ENCODE measurements at regions not wholly inside any gene's neighbourhood (a gene's known extent, or its start where the extent isn't known, plus 50 kb on each side); places are given as distances from the start of the nearest gene placed in this dataset.

- H3K9me3 ChIP-seq, result peaks cover 0 to 3% of the 10 kb centered on the region in 2 donors
- H3K36me3 ChIP-seq, result no peaks in the 10 kb centered on the region
- no peak overlapping the region for H3K27ac ChIP-seq
- intact Hi-C loops (cut with DNase I; ENCODE audit: low total_unique reads) (no loop called here), in situ Hi-C loops (cut with MboI; ENCODE audit: low pct_ligation_motif_present in 1 of 4, low pct_unique_long_range_greater_than_20kb in 1 of 4, low sequenced_read_pairs in 3 of 4) (no loop called here)
- TF ChIP-seq POLR2AphosphoS5 (IDR thresholded peaks at IDR 0.05), result no peak
- no peak for TF ChIP-seq POLR2A (IDR thresholded peaks at IDR 0.05)
- no peak for TF ChIP-seq CTCF (IDR thresholded peaks at IDR 0.05)
- no peak for TF ChIP-seq EP300 (IDR thresholded peaks at IDR 0.05; ENCODE audit: low read depth)
- no peaks in the 10 kb centered on the region for H3K27me3 ChIP-seq
- no peak for DNase-seq
- no peaks in the 10 kb centered on the region for H3K4me1 ChIP-seq
- 89% methylated on average over 1 of the region's 1 CpG; no CpG with 5 or more reads in 1 of the 2 donors for WGBS, 2 donors (ENCODE audit: low coverage in 1 of 2)
- no peak overlapping the region for H3K4me3 ChIP-seq
These were observed 920.9 kb downstream of the SLITRK5 start for GRCh38 chr13:88592105-88592504.

GRCh38 chr13:88601949-88602348 is 930.8 kb downstream of the SLITRK5 start:
- intact Hi-C loops (cut with DNase I; ENCODE audit: low total_unique reads) (no loop called here), in situ Hi-C loops (cut with MboI; ENCODE audit: low pct_ligation_motif_present in 1 of 4, low pct_unique_long_range_greater_than_20kb in 1 of 4, low sequenced_read_pairs in 3 of 4) (no loop called here)
- DNase-seq, result no peak
- no peaks in the 10 kb centered on the region for H3K27me3 ChIP-seq
- H3K4me3 ChIP-seq, result no peak overlapping the region
- 57 to 69% methylated on average over 2 of the region's 2 CpGs for WGBS, 2 donors (ENCODE audit: low coverage in 1 of 2)
- H3K9me3 ChIP-seq, result no peaks in the 10 kb centered on the region
- no peak for TF ChIP-seq CTCF (IDR thresholded peaks at IDR 0.05)
- TF ChIP-seq POLR2AphosphoS5 (IDR thresholded peaks at IDR 0.05), result no peak
- H3K36me3 ChIP-seq, result no peaks in the 10 kb centered on the region
- H3K4me1 ChIP-seq, result no peaks in the 10 kb centered on the region
- no peak overlapping the region for H3K27ac ChIP-seq

DNA sequence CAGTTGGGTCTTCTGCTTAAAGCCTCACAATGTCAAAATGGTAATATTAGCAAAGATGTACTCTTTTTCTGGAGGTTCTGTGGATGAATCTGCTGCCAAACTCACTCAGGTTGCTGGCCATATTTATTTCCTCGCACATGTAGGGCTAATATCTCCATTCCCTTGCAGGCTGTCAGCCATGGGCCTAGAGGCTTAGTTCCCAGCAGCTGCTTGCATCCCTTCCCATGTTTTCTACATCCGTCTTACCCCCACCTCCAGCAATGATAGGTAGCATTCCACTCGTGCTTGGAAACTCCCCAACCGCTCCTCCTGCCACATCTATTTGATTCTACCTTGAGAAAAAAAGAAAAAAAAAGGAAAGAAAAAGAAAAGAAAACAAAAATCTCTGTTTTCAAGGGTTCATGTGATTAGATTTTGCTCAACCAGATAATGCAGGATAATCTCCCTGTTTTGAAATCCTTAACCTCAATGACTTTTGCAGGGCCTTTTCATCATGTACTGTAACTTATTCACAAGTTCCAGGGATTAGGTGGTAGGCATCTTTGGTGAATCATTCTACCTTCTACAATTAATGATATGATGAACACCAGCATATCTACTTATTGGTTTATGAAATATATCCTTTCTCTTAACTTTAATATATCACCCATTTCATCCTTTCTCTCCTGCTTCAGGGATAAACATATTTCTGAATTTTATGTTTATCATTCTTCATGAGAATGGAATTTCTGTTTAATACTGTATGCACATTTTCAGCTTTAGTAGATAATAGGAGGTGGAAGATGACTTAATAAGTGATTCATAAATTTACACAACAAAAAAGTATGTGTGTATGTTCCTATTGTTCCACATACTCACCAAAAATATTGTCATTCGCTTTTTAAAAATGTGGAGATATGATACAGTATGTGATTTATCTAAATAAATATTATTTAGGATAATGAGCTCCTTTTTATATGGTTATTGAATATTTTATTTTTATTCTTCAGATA is 931.9 kb downstream of the SLITRK5 start:
- H3K27me3 ChIP-seq, result no peaks in the 10 kb centered on the region
- H3K4me3 ChIP-seq, result no peak overlapping the region
- H3K36me3 ChIP-seq, result no peaks in the 10 kb centered on the region
- 71 to 81% methylated on average over 5 of the region's 5 CpGs for WGBS, 2 donors (ENCODE audit: low coverage in 1 of 2)
- intact Hi-C loops (cut with DNase I; ENCODE audit: low total_unique reads), result no loop called here
- no peak overlapping the region for H3K27ac ChIP-seq
- no peaks in the 10 kb centered on the region for H3K4me1 ChIP-seq
- in situ Hi-C loops (cut with MboI; ENCODE audit: low pct_ligation_motif_present in 1 of 4, low pct_unique_long_range_greater_than_20kb in 1 of 4, low sequenced_read_pairs in 3 of 4), result no loop called here
- DNase-seq, result no peak
- H3K9me3 ChIP-seq, result no peaks in the 10 kb centered on the region
- no peak for TF ChIP-seq POLR2A (IDR thresholded peaks at IDR 0.05)
- TF ChIP-seq EP300 (IDR thresholded peaks at IDR 0.05; ENCODE audit: low read depth), result no peak
- no peak for TF ChIP-seq CTCF (IDR thresholded peaks at IDR 0.05)
- no peak for TF ChIP-seq POLR2AphosphoS5 (IDR thresholded peaks at IDR 0.05)

GRCh38 chr13:88617176-88617575 is 946.0 kb downstream of the SLITRK5 start:
- no peak overlapping the region for H3K27ac ChIP-seq
- in situ Hi-C loops (cut with MboI; ENCODE audit: low pct_ligation_motif_present in 1 of 4, low pct_unique_long_range_greater_than_20kb in 1 of 4, low sequenced_read_pairs in 3 of 4) (no loop called here), intact Hi-C loops (cut with DNase I; ENCODE audit: low total_unique reads) (no loop called here)
- H3K4me3 ChIP-seq, result no peak overlapping the region
- no peaks in the 10 kb centered on the region for H3K36me3 ChIP-seq
- no peaks in the 10 kb centered on the region for H3K9me3 ChIP-seq
- TF ChIP-seq EP300 (IDR thresholded peaks at IDR 0.05; ENCODE audit: low read depth) (no peak), CTCF (IDR thresholded peaks at IDR 0.05) (no peak), POLR2AphosphoS5 (IDR thresholded peaks at IDR 0.05) (no peak), POLR2A (IDR thresholded peaks at IDR 0.05) (no peak)
- H3K27me3 ChIP-seq, result no peaks in the 10 kb centered on the region
- H3K4me1 ChIP-seq, result no peaks in the 10 kb centered on the region
- 66 to 67% methylated on average over 3 of the region's 3 CpGs for WGBS, 2 donors (ENCODE audit: low coverage in 1 of 2)
- no peak for DNase-seq
